GM10266 (cell line): ENCODE measurements at regions not wholly inside any gene's neighbourhood (a gene's known extent, or its start where the extent isn't known, plus 50 kb on each side); places are given as distances from the start of the nearest gene placed in this dataset.

Source experiments
- DNase-seq: peaks from one replicate; pipeline ENCODE4 v3.0.0; 2012; ENCODE audit errors: extremely low spot score
- CTCF ChIP-seq: IDR thresholded peaks from 2 replicates; pipeline ENCODE4 v1.5.1; 2012; ENCODE audit warnings: mild to moderate bottlenecking, low read depth; ENCODE audit not compliant: control insufficient read depth, insufficient read depth; ENCODE audit errors: missing control alignments

GRCh38 chr11:91984033-91984584, 240.5 kb upstream of the FAT3 start:
- no peak for DNase-seq
- TF ChIP-seq CTCF = no peak

GRCh38 chr11:91981995-91982394, 242.6 kb upstream of the FAT3 start:
- no peak for DNase-seq
- TF ChIP-seq CTCF = no peak

GRCh38 chr11:91979775-91980174, 244.8 kb upstream of the FAT3 start:
- DNase-seq = no peak
- TF ChIP-seq CTCF = no peak

GRCh38 chr11:91978747-91979146, 245.9 kb upstream of the FAT3 start:
- DNase-seq = no peak

GRCh38 chr11:91972665-91973266, 251.9 kb upstream of the FAT3 start:
- no peak for DNase-seq
- TF ChIP-seq CTCF = no peak

More at GRCh38 chr11:91978747-91979146, 245.9 kb upstream of the FAT3 start:
- no peak for TF ChIP-seq CTCF

- TF ChIP-seq CTCF = no peak
- no peak for DNase-seq
Observed at GRCh38 chr11:91970624-91971023, 254.0 kb upstream of the FAT3 start.

- no peak for TF ChIP-seq CTCF
- DNase-seq = no peak
Observed at GRCh38 chr11:91969486-91969885, 255.1 kb upstream of the FAT3 start.
